NCI-H2081 treated with DMSO at 0.1 percent for 48 hours (cell line): ENCODE measurements at regions not wholly inside any gene's neighbourhood (a gene's known extent, or its start where the extent isn't known, plus 50 kb on each side); places are given as distances from the start of the nearest gene placed in this dataset.
"Not testable (repeated sequence)": the region's sequence is repeated elsewhere in the genome, so short reads cannot be mapped to it uniquely, and the experiment has no call there.

Source experiments
- DNase-seq: peaks from one replicate; lab custom pipeline; 2025; lab: John Stamatoyannopoulos, UW

DNA sequence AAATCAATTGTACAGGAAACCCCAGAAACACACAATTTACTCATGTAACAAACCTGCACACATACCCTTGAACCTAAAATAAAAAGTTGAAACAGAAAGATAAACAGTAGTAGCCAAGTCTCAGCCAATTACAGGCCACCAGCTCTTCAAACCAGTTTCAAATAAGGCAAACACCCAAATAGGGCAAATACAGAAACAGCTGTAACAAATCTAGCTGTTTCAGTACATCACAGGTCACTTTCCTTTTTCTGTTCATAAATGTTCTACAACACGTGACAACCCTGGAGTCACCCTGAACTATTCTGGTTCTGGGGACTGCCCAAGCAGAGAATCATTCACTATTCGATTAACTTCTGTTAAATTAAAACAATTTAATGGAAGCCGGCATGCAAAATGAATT, 329.0 kb downstream of the GJA1 start:
- DNase-seq, result no peak

DNA sequence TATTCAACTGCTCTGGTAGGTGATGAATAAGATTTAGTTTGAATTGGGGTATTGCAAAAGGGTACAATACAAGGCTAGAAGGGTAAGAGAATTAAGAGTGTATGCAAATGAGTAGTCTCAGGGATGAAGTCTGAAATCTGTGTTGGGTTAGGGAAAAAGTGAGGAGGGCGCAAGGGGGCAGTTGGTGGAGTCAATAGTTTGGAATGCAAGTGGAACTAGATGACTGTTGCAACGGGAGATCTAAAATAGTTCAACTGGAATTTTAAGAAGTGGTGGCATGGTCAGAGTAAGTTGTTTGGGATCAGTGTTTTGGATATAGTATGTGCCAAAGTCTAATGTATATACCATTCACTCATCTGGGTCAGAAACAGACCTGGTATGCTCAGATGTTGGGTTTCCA, 329.6 kb downstream of the GJA1 start:
- DNase-seq, result no peak

DNA sequence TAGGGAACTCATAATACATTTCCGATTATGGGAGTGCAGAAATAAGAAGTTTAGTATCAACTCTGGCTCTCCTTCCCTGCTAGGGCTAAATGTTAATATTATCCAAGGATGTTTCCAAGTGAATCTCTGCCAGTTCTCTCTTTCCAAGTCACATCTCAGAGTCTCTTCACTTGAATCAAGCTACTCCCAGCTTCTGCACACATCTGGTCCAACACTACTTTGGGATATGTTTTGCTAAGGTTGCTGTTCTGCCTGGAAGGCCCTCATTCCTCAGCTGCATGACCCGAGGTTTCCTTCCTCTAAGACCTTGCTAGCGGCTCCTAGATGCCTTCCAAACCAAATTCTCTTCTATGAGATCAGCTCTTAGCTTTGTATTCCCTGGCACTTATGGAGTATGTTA, 331.8 kb downstream of the GJA1 start:
- DNase-seq, result no peak

DNA sequence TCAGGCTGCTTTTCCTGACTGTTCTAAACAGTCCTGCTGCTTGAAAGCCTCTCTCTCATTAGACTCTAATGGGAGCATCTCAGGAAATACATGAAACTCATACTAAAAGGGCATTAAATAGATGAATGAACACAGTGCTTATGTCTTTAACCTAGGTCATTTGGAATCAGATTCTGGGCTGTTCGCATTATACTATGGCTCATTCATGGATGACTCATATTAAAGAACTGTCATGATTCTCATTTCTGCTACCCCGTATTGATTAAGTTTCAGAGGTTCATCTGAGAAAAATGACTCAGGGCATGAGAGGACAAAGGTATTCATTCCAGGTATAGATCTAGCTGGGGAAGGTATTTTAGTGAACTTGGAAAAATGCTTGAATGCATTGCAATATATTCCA, 335.5 kb downstream of the GJA1 start:
- no peak for DNase-seq

DNA sequence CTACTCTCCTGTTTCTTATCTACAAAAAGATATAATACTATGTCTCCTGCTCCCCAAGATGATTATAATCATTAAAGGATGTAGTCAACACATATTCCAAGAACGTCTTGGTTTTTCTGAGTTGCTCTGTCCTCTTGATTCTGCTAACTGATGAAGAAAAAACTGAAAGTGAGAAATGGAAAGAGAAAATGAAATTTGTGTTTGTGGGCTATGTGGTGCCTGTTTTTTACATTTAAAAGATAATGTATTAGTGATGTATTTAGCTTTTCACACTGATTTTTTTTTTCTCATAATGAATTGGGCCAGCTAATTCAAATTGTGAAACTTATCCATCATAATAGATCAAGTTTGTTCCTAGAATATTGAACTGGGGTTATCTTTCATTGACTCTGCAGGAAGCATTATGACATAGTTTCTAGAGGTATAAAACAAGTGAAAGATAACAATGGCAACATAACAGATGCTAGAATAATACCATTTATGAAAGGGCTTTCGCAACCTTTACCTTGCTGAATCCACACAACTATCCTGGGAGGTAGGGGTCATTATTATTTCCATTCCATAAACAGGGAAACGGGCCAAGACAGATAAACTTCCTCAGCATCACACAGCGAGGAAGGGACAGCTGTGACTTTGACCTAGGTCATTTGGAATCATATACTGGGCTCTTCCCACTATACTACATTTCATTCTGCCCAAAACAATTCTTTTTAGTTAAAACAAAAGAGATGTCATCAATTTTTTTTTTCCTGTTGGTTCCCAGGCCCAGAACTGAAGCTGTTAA, 336.7 kb downstream of the GJA1 start:
- DNase-seq, result no peak

DNA sequence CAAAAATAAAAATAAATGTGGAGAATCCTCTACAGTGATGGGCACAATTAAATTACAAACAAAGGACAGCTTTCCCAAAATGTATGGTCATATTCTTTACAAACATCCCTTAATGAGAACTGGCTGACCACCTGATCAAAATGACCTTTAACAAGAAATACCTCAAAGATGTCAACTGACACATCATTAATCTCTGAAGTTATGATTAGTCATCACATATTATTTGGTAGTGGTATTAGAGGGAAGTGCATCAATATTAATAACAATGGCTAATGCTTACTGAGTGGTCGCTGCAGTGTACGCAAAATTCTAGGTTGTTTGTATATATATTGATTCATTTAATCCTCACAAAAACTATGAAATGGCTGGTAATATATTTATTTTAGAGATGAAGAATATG, 340.6 kb downstream of the GJA1 start:
- no peak for DNase-seq

DNA sequence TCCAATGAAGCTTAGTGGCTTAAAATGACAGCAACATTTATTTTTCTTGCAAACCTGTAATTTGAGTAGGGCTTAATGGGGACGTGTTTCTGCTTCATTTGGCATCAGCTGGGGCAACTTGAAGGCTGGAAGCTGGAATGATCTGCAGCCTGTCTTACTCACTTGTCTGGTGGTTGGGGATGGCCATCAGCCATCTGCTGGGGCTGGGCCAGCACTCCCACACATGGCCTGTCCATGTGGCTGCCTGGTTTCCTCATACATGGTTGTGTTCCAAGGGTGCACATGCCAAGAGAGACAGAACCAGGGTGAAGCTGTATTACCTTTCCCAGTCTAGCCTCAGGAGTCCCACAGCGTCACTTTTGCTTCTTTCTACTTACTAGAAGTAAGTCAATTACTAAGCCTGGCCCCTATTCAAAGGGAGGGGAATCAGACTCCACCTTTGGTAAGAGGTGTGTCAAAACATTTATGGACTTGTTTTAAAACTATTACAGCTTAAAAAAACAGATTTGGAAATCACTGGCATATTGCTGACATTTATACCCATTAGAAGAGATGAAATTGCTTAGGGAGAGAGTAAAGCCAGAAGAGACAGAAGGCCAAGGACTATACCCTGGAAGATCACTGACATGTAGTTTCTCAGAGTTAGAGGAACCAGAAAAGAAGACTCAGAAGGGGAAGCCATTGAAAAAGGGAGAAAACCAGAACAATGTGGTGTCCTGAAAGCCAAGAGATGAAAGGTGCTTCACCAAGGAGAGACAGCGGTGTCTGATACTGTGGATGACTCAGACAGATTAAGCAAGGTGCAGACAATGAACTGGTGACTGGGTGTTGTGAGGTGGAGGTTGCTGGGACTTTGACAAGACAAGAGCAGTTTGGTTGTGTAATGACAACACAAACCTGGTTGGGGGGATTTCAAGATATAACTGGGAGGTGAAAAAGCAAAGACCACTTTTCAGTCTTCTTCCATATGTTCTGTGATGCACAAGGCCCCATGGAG, 345.2 kb downstream of the GJA1 start:
- DNase-seq, result no peak

DNA sequence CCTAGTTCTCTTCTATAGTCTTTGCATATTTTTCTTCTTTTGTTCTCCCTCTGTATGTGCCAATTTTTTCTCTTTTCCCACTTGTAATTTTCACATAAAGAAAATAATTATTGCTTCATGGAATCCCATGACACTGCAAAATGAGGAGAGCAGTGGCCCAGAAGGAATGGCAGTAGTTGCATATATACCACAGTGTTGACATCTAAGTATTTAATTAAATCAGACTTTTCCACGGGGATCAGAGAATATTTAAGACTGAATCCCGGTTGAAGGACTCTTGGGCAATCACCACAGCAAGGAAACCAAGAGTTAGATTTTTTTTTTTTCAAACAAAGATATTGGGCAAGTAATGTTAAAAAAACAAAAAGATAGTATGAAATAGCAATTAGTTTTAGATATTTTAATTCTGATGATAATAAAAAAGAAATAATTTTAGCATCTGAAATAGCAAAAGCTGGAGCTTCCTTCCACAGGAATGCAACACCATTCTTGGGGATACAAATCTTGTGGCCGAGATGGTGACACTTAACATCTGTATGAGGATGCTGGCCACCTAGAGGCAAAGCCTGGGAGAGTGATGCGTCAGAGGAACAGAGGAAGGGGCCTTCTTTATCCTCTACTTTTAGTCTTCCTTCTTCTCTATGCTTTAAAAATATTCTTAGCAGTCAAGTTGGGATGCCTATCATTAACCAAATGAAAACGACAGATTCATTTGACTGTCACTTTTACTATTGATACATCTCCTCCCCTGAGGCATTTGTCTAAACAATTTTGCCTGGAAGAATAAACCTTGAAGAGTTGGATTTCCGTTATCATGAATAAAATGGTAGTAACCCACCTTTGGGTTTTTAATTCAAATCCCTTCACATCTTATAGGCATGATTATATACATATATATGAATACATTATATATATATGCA, 356.2 kb downstream of the GJA1 start:
- DNase-seq, result no peak

DNA sequence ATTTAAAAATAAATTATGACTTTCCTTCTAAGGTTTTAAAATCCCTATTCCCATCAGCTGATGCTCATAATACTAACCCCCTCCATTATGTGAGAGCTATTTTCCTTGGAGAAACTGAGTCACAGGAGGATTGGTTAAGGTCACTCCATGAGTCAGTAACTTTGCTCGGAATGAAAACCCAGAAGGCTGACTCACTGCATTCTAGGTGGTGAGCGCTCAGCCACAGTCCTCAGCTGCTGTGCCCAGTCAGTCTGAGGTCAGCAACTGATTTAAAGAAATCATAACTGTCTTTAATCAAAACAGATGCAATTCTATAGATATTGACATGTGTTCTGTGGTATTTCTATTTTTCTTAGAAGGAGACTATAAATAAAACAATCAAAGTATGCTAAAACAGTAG, 359.2 kb downstream of the GJA1 start:
- DNase-seq, result no peak

DNA sequence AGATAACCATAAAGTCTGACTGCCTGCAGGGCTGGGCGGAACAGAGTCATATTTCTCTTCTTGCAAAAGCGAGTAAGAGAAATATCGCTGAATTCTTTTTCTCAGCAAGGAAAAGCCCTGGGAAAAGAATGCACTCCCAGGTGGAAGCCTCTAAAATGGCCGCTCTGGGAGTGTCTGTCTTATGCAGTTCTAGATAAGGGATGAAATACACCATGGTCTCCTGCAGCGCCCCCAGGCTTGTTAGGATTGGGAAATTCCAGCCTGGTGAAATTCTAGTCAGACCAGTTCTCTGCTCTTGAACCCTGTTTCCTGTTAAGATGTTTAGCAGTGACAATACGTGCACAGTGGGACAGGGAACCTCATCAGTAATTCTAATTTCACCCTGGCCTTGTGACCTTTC, 362.2 kb downstream of the GJA1 start:
- DNase-seq, result not testable (repeated sequence)

DNA sequence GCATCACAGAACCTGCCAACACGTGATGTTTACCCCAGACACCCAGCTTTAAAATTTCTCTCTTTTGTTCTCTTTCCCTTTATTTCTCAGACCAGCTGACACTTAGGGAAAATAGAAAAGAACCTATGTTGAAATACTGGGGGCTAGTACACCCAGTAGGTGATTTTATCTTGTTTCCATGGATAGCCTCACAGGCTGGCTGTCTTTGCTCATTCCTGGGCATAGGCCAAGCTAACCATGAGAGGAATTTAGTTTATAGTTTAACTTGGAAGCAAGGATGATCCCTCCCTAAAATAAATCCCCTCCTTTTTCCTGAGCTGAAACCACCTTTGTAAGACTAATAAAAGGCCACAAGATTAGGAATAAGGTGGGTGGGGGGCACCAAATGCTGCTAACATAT, 362.7 kb downstream of the GJA1 start:
- DNase-seq, result not testable (repeated sequence)

DNA sequence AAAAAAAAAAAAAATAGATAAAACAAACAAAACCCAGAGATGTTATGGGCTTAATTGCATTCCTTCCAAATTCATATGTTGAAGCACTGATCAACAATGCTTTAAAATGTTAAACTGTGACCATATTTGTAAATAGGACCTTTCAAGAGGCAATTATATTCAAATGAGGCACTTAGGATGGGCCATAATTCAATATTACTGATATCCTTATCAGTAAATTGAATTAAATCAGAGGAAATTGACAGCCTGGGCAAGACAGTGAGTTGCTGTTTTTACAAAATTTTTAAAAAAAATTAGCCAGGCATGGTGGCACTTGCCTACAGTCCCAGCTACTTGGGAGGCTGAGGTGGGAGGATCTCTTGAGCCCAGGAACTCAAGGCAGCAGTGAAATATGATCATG, 364.1 kb downstream of the GJA1 start:
- DNase-seq, result no peak

DNA sequence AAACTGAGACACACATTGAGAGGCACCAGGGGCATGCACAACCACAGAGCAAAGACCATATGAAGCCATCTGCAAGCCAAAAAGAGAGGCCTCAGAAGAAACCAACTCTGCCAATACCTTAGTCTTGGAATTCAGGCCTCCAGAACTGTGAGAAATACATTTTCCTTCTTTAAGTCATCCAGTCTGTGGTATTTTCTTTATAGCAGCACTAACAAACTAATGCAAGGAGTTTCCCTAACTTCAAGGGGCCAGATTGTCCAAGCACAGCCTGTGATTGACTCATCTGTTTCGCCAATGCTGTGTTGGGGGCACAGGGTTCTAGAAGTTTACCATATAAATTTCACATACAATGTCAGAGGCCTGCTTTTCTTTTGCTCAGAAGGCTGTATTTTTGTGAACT, 364.6 kb downstream of the GJA1 start:
- no peak for DNase-seq

DNA sequence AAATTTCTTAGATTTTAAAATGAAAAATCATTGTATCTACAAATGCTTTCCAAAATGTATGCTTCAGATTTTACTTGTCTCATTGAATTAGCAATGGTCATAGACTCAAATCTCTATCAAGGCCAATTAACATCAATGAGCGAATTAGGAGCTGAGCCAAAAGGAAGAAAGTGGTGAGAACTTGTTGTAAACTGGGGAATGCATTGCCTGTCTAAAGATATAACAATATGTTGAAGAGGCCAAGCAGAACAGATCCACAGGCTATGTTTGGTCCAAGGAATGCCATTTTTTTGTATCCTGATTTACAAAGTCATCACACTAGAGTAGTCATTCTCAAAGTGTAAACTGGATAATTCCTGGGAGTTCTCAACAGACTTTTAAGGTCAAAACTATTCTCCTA, 370.7 kb downstream of the GJA1 start:
- no peak for DNase-seq

DNA sequence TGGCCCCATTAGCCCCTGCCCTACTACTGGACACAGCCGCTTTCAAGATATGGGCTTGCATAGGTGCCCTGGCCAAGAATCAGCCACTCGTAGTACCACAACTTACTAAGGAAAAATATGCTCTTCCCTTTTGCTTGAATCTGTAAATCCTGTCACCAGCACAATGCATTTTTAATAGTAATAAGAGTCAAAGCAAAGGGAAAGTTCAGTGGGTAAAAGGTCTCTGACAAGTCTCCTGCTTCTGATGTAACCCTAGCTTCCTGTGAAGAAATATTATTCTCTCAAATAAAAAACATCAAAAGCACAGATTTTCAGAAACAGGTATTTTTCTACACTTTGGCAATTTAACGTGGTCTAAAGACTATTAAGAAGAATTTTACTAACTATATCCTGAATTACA, 373.8 kb downstream of the GJA1 start:
- no peak for DNase-seq

DNA sequence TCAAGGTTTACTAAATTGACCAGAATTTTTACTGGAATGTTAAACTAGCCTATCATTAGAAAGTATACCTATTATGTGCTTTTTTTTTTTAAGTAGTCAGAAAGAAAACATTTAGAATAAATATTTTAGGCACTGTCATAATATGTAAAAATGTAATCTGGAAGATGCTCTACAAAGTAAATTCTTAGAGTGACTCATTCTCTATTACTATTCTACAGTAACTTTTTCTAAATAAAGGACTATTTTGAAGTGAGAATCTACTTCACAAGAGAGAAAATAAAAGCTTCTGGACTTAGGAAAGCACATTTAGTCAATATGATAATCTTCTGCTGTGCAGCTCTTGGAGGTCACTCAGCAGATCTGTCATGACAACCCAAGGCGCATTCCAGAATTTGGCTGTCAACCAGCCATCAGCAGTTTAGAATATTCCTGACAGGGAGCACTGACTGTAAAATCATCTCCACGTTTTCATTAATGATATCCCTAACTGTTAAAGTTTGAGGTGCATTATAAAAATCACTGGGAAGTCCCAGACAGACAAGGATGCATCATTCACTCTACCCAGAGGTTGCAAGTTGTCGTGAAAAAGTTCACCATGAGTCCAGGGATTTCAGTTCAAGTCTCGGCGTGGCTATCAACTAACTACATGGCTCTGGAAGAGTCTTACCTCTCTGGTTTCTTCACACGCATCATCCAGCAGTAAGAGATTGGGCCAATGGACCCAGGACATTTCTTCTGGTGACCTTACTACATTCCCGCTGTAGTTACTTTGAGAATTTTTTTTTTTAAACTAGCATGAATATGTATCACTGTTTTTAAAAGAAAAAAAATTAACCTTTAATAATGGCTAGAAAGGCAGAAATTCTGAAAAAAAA, 374.9 kb downstream of the GJA1 start:
- no peak for DNase-seq

DNA sequence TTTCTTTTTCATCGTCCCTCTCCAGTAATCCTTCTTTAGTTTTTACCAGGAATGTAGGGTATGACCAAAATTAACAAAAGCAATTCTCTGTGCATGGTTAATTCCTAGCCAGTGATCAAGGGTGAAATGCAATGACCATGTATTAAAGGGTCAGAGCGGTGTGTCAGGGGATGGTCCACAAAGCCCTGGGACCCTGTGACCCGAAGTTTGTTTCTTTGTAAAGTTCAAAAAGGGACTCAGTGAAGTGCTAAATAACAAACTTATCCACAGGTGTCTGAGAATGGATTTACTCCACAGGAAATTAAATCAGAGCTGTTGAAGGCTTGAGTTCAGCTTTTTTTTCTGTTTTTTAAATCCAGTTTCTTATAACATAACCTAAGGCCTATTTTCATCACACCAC, 375.7 kb downstream of the GJA1 start:
- DNase-seq, result no peak

DNA sequence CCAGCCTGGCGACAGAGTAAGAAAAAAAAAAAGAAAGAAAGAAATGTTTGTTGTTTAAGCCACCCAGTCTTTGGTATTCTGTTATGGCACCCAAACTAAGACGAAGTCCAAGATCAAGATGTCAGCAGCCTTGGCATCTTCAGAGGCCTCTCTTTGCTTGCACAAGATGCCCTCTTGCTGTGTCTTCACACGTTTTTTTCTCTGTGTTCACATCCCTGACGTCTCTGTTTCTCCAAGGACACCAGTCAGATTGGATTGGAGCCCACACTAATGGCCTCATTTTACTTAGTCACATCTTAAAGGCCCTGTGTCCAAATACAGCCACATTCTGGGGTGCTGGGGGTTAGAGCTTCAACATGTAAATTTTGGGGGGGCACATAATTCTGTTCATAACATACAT, 380.9 kb downstream of the GJA1 start:
- DNase-seq, result no peak

DNA sequence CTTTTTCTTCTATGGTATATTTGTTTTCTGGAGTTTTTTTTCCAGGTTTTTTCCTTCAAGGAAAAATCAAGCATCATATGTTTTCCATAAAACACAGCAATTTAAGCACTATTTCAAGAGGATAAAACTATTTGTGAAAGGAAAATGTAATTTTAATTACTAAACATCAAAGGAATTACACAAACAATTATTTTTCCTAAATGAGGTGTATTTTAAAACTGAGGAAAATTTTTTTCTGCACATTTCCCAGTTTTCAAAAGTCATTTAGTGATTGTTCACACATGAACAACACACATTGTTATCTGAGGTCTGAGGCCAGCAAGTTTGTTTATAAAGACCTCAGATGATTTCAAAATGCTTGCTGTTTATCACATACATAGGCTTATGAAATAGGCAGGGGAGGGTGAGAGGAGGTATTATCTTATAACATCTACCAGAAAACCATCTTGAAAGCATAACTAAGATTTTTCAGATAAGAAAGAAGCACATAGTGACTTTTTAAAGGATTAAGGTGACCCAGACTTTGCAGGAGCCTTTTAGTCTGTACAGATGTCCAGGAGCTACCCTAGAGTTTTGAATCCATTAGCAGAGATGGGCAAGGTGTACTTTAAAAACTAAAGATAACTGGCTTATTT, 381.6 kb downstream of the GJA1 start:
- no peak for DNase-seq

DNA sequence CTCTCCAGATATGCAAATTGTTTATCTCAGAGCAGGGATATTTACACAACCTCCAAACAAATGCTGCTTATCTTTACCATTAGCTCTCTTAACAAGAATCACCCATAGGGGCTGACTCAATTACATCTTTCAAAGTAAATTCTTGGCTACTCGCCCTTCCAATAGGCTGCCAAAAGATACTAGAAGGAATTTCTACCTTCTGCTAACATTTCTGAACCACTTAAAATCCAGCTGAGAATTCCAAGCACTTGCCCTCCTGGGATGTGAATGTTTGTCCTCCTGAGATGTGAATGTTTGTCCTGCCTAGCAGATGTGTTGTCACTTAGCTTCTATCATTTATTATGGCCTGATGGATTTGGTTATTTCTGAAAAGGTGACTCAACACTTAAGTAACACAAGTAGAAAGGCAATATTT, 388.0 kb downstream of the GJA1 start:
- DNase-seq, result no peak
